ENCODE measurements at regions not wholly inside any gene's neighbourhood (a gene's known extent, or its start where the extent isn't known, plus 50 kb on each side); places are given as distances from the start of the nearest gene placed in this dataset.

DNA sequence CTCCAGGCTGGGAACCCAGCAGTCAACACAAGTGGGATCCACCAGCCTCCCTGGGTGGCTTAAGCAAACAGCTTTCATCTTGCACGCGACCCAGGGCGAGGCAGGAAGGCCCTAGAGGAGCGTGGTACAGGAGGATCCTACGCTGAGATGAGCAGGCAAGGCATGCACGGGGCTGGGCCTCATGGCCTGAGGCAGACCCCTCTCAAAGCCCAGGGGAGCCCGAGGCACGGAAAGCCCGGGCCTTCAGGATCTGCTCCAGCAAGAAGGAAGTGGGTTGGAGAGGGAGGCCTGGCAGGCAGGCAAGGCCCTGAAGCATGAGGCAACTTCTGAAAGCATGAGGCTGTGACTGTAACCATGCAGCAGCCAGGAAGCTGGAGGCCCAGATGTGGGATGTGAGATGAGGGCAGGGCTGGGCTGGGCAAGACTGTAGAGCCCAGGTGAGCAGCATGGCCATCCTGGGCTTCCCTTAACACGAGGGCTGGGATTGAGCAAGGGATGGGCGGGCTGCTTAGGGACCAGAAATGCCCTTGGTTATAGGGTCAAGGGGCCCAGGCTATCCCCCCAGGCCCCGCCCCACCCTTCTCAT, 338.7 kb downstream of the C16orf95 start:
- no peak for TF ChIP-seq CTCF (IDR thresholded peaks at IDR 0.05; ENCODE audit: insufficient read depth, low read depth, low read length, missing control alignments)
- no peak for DNase-seq (ENCODE audit: low read depth)
- no peak overlapping the region for H3K4me3 ChIP-seq (ENCODE audit: low read length)

DNA sequence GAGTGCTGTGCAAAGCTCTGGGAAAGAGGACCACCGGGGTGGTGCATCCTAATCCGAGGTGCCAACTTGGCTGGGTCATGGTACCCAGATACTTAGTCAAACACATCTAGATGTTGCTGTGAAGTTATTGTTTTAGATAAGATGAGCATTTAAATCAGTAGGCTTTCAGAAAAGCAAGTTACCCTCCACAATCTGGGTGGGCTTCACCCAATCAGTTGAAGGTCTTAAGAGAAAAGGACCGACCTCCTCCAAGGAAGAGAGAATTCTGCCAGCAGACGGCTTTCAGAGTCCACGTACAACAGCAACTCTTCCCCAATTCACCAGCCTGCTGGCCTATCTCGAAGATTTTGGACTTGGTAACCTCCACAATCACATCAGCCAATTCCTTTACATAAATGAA, 338.1 kb downstream of the C16orf95 start:
- no peak overlapping the region for H3K4me3 ChIP-seq (ENCODE audit: low read length)
- no peak for DNase-seq (ENCODE audit: low read depth)
- TF ChIP-seq CTCF (IDR thresholded peaks at IDR 0.05; ENCODE audit: insufficient read depth, low read depth, low read length, missing control alignments): no peak

DNA sequence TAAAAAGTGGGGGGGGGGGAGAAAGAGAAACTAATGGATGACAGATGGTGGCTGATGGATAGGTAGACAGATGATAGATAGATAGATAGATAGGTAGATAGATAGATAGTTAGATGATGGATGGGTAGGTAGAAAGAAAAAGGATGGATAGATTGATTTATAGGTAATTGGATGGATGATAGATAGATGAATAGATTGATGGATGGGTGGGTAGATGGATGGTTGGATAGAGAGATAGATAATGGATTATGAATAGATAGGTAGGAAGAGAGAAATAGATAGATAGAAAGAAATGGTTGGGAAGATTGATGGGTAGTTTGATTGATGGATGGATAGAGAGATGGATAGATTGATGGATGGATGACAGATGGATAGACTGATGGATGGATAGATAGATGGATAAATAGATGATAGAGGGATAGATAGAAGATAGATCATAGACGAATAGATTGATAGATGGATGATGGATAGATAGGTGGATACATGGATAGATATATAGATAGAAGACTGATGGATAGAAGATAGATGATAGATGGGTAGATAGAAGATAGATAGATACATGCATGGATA, 337.1 kb downstream of the C16orf95 start:
- DNase-seq (ENCODE audit: low read depth): no peak
- no peak overlapping the region for H3K4me3 ChIP-seq (ENCODE audit: low read length)
- no peak for TF ChIP-seq CTCF (IDR thresholded peaks at IDR 0.05; ENCODE audit: insufficient read depth, low read depth, low read length, missing control alignments)

GRCh38 chr16:86980644-86981043, 336.5 kb downstream of the C16orf95 start:
- no peak for DNase-seq (ENCODE audit: low read depth)
- TF ChIP-seq CTCF (IDR thresholded peaks at IDR 0.05; ENCODE audit: insufficient read depth, low read depth, low read length, missing control alignments): no peak
- no peak overlapping the region for H3K4me3 ChIP-seq (ENCODE audit: low read length)

DNA sequence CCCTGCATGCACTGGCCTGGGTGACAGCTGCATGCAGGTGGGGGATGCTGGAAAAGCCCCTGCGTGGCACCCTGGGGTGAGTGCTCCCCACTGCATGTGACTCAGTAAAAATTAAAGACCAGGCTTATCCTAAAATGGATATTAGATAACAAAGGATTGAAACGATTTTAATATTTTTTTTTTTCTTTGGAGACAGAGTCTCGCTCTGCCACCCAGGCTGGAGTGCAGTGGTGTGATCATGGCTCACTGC, 334.9 kb downstream of the C16orf95 start:
- no peak for TF ChIP-seq CTCF (IDR thresholded peaks at IDR 0.05; ENCODE audit: insufficient read depth, low read depth, low read length, missing control alignments)
- no peak for DNase-seq (ENCODE audit: low read depth)

DNA sequence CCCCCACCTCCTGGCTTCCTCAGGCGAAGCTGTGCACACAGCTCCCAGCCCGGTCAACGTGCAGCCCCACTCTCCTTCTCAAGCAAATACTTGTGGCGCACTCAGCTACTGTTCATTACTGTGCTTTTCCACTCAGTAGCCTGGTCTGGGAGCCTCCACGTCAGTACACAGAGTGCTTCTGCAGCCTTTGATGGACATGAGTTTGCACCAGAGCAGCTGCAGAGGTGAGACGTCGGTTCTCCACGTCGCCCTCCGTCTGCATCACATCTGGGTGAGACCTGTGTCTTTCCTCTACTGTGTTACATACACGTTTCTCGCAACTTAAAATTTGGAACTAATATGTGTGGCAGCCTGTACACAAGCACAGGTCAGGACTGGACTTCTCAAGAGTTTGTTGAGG, 334.3 kb downstream of the C16orf95 start:
- no peak for DNase-seq (ENCODE audit: low read depth)
- TF ChIP-seq CTCF (IDR thresholded peaks at IDR 0.05; ENCODE audit: insufficient read depth, low read depth, low read length, missing control alignments): no peak
- no peak overlapping the region for H3K4me3 ChIP-seq (ENCODE audit: low read length)

More for the DNA sequence above, 334.9 kb downstream of the C16orf95 start:
- H3K4me3 ChIP-seq (ENCODE audit: low read length): no peak overlapping the region

DNA sequence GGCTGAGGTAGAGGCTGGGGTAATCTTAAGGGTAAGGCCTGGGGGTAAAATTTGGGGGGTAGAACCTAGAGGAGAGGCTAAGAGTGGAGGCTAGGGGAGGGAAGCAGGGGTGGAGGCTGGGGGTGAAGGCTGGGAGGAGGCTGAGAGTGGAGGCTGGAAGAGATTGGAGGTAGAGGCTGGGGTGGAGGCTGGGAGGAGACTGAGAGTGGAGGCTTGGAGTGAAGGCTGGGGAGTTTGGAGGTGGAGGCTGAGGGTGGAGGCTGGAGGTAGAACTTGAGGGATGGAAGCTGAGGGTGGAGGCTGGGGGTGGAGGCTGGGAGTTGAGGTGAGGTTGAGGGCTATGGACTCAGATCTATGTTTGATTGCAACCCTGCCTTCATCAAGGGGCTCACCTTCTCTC, 333.6 kb downstream of the C16orf95 start:
- no peak overlapping the region for H3K4me3 ChIP-seq (ENCODE audit: low read length)
- no peak for TF ChIP-seq CTCF (IDR thresholded peaks at IDR 0.05; ENCODE audit: insufficient read depth, low read depth, low read length, missing control alignments)
- DNase-seq (ENCODE audit: low read depth): no peak
